Gastroesophageal sphincter (tissue), 4 donors: ENCODE measurements at regions not wholly inside any gene's neighbourhood (a gene's known extent, or its start where the extent isn't known, plus 50 kb on each side); places are given as distances from the start of the nearest gene placed in this dataset.
"Not testable (repeated sequence)": the region's sequence is repeated elsewhere in the genome, so short reads cannot be mapped to it uniquely, and the experiment has no call there.

Experiments
- ATAC-seq: fragments of 150-250 bp; one replicate; pipeline ENCODE4 v1.9.1; 2016; ENCODE audit warnings: mild to moderate bottlenecking, moderate library complexity
- H3K27ac ChIP-seq, 4 donors: fragments of 200-600 bp; sonication (generic) in 3 of 4; 1 replicate in 3 of 4; 2 replicates in 1 of 4; pipeline ENCODE4 v1.5.1; 2016 to 2019
- H3K27me3 ChIP-seq: fragments of 200-600 bp; sonication (generic); one replicate; pipeline ENCODE4 v1.5.1; 2019
- H3K36me3 ChIP-seq, 2 donors: fragments of 200-600 bp; sonication (generic); one replicate each; pipeline ENCODE4 v1.5.1; 2019; ENCODE audit warnings: control low read depth in 1 of 2
- H3K4me1 ChIP-seq, 3 donors: fragments of 200-600 bp; sonication (generic); 1 replicate in 2 of 3; 2 replicates in 1 of 3; pipeline ENCODE4 v1.5.1; 2016 to 2019; ENCODE audit warnings: control low read depth in 2 of 3
- H3K4me3 ChIP-seq, 2 donors: fragments of 200-600 bp; sonication (generic); one replicate each; pipeline ENCODE4 v1.5.1; 2019; ENCODE audit warnings: mild to moderate bottlenecking in 1 of 2, moderate library complexity in 1 of 2
- H3K9me3 ChIP-seq, 3 donors: fragments of 200-600 bp; sonication (generic); one replicate each; pipeline ENCODE4 v1.5.1; 2017 to 2019; ENCODE audit warnings: control low read depth in 2 of 3
- EP300 ChIP-seq: sonication (generic); formaldehyde crosslinking; IDR thresholded peaks from one replicate; pipeline ENCODE4 v1.6.1; 2017; ENCODE audit warnings: antibody characterized with exemption, mild to moderate bottlenecking
- POLR2A ChIP-seq, 2 donors: fragments of 450-650 bp; IDR thresholded peaks; one replicate each; pipeline ENCODE4 v1.6.1; 2017; ENCODE audit warnings: antibody characterized with exemption in 2 of 2, mild to moderate bottlenecking in 2 of 2, moderate library complexity in 1 of 2
- POLR2AphosphoS5 ChIP-seq: sonication (generic); formaldehyde crosslinking; IDR thresholded peaks from one replicate; pipeline ENCODE4 v1.6.1; 2017; ENCODE audit warnings: antibody characterized with exemption
- WGBS, 2 donors: methylation state at CpG; one replicate each; pipeline ENCODE4 v1.1.5; 2018; ENCODE audit warnings: low coverage in 1 of 2; 5-methylcytosine and 5-hydroxymethylcytosine counted together
- TF ChIP-seq, protein P1 (sequence below), 4 experiments: fragments of 200-600 bp in 2 of 4; fragments of 450-650 bp in 2 of 4; sonication (generic) in 1 of 4; IDR thresholded peaks; one replicate each; pipeline ENCODE4 v1.5.1; 2017 to 2019; ENCODE audit warnings: antibody characterized with exemption in 4 of 4, mild to moderate bottlenecking in 2 of 4, moderate library complexity in 2 of 4

DNA sequence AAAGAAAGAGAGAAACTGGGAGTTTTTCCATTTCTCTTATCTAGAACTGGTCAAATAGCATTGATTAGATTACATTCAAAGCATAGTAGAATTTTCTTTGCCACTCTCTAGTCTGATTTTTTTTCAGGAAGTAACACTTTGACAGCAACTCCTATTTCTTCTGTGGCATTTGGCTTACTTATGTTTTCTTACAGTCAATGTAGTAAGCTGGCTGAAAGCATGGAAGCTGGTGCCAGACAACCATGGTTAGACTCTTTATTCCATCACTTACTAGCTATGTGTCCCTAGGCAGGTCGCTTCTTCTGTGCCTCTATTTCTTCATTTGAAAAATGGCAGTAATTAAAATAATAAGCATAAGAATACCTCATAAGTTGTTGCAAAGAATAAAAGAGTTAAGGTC is 54.2 kb upstream of the OPRM1 start:
- H3K4me1 ChIP-seq, result peaks cover 0 to 9% (median 0%) of the 10 kb centered on the region in 3 donors
- TF ChIP-seq EP300, result no peak
- TF ChIP-seq POLR2AphosphoS5, result no peak
- TF ChIP-seq, protein P1, sequence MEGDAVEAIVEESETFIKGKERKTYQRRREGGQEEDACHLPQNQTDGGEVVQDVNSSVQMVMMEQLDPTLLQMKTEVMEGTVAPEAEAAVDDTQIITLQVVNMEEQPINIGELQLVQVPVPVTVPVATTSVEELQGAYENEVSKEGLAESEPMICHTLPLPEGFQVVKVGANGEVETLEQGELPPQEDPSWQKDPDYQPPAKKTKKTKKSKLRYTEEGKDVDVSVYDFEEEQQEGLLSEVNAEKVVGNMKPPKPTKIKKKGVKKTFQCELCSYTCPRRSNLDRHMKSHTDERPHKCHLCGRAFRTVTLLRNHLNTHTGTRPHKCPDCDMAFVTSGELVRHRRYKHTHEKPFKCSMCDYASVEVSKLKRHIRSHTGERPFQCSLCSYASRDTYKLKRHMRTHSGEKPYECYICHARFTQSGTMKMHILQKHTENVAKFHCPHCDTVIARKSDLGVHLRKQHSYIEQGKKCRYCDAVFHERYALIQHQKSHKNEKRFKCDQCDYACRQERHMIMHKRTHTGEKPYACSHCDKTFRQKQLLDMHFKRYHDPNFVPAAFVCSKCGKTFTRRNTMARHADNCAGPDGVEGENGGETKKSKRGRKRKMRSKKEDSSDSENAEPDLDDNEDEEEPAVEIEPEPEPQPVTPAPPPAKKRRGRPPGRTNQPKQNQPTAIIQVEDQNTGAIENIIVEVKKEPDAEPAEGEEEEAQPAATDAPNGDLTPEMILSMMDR (IDR thresholded peaks at IDR 0.05), result no peak
- no peak for TF ChIP-seq POLR2A (IDR thresholded peaks at IDR 0.05)
- no peak for ATAC-seq
- no peak overlapping the region for H3K27ac ChIP-seq
- H3K9me3 ChIP-seq, result no peaks in the 10 kb centered on the region
- WGBS, 2 donors, result 86 to 91% methylated on average over 1 of the region's 1 CpG
- H3K36me3 ChIP-seq, result no peaks in the 10 kb centered on the region
- no peak overlapping the region for H3K4me3 ChIP-seq
- no peaks in the 10 kb centered on the region for H3K27me3 ChIP-seq

GRCh38 chr6:153980171-153980570 is 58.9 kb upstream of the OPRM1 start:
- TF ChIP-seq, protein P1 (IDR thresholded peaks at IDR 0.05), result no peak
- TF ChIP-seq POLR2AphosphoS5 (no peak), POLR2A (IDR thresholded peaks at IDR 0.05) (no peak), EP300 (no peak)
- no peaks in the 10 kb centered on the region for H3K36me3 ChIP-seq
- H3K27me3 ChIP-seq, result no peaks in the 10 kb centered on the region
- H3K9me3 ChIP-seq, result no peaks in the 10 kb centered on the region
- no peak overlapping the region for H3K27ac ChIP-seq
- no peak for ATAC-seq
- H3K4me1 ChIP-seq, result no peaks in the 10 kb centered on the region
- no peak overlapping the region for H3K4me3 ChIP-seq
- WGBS, 2 donors, result 80 to 86% methylated on average over 2 of the region's 2 CpGs

DNA sequence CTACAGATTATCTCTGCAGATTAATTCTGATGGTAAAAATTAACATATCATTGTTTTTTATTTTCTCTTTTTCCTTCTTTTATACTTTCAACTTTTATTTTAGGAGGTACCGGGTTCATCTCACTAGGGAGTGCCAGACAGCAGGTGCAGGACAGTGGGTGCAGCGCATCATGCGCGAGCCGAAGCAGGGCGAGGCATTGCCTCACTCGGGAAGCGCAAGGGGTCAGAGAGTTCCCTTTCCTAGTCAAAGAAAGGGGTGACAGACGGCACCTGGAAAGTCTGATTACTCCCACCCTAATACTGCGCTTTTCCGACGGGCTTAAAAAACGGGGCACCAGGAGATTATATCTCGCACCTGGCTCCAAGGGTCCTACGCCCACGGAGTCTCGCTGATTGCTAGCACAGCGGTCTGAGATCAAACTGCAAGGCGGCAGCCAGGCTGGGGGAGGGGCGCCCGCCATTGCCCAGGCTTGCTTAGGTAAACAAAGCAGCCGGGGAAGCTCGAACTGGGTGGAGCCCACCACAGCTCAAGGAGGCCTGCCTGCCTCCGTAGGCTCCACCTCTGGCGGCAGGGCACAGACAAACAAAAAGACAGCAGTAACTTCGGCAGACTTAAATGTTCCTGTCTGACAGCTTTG is 60.0 kb upstream of the OPRM1 start:
- not testable (repeated sequence) for H3K4me3 ChIP-seq
- WGBS, 2 donors, result 98 to 100% methylated on average over 5 to 9 of the region's 26 CpGs

DNA sequence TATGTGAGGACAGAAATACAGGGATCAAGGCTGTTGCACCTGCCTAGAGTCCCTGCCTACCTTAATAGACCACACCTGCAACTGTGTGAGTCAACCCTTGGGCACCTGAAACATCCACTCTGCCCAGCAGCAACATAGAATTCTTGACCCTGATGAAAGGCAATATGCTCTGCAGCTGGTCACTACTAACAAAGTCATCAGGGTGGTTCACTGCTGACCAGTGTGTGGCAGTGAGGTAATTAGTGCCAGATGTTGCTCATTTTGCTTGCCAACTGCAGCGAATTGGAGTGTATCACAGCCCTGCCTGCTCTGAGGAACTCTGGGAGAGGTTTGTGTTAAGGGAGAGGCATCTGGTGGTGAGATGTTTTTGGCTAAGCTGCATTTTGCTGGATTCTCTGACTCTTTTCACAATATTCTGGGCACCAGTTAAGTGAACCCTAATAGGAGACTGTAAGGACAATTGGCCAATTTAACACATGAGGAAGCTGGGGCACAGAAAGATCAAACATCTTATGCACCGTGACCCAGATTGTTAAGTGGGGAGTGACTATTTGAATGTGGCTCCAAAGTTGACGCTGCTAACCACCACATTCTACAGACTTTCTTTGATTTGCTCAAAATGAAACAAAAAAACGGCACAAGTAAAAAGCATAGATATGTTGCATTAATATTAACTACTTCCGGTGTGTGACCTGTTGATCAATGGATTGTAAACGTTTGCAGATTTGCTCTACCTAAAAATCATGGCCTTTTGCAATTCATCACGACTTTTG is 61.9 kb upstream of the OPRM1 start:
- TF ChIP-seq, protein P1 (IDR thresholded peaks at IDR 0.05), result no peak
- 59 to 61% methylated on average over 6 to 7 of the region's 7 CpGs for WGBS, 2 donors
- no peaks in the 10 kb centered on the region for H3K4me1 ChIP-seq

More for the DNA sequence above, 60.0 kb upstream of the OPRM1 start:
- ATAC-seq, H3K27me3 ChIP-seq, H3K9me3 ChIP-seq, H3K36me3 ChIP-seq, H3K4me1 ChIP-seq, H3K27ac ChIP-seq: not testable (repeated sequence)

DNA sequence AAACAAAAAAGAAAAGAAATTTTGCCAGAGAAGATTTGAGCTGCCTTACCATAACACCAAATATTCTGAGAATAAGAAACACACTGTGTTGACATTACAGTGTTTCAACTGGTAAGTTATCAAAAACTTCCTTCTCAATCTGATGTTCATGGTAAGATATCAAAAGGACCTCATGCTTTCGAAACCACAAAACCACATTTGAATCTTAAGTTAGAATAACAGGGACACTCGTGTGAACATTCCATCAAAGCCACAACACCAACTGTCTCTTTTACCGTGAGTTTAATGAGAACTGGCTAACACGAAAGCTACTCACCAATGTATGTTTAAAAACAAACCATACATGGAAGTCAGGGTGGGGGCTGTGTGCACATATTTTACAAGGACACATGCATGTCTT is 73.0 kb upstream of the OPRM1 start:
- Histone ChIP-seq H3K4me1 (no peaks in the 10 kb centered on the region), H3K9me3 (no peaks in the 10 kb centered on the region), H3K27me3 (no peaks in the 10 kb centered on the region), H3K4me3 (no peak overlapping the region), H3K36me3 (no peaks in the 10 kb centered on the region), H3K27ac (no peak overlapping the region)
- WGBS, 2 donors, result 48 to 75% methylated on average over 4 of the region's 4 CpGs
- no peak for TF ChIP-seq POLR2A (IDR thresholded peaks at IDR 0.05)
- no peak for TF ChIP-seq POLR2AphosphoS5
- TF ChIP-seq, protein P1 (IDR thresholded peaks at IDR 0.05), result no peak
- no peak for TF ChIP-seq EP300
- no peak for ATAC-seq

More for the DNA sequence above, 61.9 kb upstream of the OPRM1 start:
- ATAC-seq, result peak; percentile 68
- H3K9me3 ChIP-seq, result no peaks in the 10 kb centered on the region
- no peak overlapping the region for H3K27ac ChIP-seq
- H3K27me3 ChIP-seq, result no peaks in the 10 kb centered on the region
- no peak overlapping the region for H3K4me3 ChIP-seq
- no peaks in the 10 kb centered on the region for H3K36me3 ChIP-seq
